ENCODE measurements at regions not wholly inside any gene's neighbourhood (a gene's known extent, or its start where the extent isn't known, plus 50 kb on each side); places are given as distances from the start of the nearest gene placed in this dataset.

- BruUV-seq (replicated peaks): no TSS peak
- intact Hi-C loops (cut with micrococcal nuclease; ENCODE audit: unreplicated experiment): no loop called here
- Histone ChIP-seq H3K4me1 (ENCODE audit: control insufficient read depth, insufficient read depth, low read length) (no peaks in the 10 kb centered on the region), H3K4me3 (ENCODE audit: low read depth in 2 of 2, low read length in 2 of 2) (no peak overlapping the region), H3K27ac (ENCODE audit: low read length) (no peak overlapping the region), H3K27me3 (ENCODE audit: control insufficient read depth, insufficient read depth, low read length) (no peaks in the 10 kb centered on the region), H3K36me3 (ENCODE audit: control insufficient read depth, insufficient read depth, low read length) (no peaks in the 10 kb centered on the region), H3K9me3 (ENCODE audit: control insufficient read depth, insufficient read depth, low read depth, low read length) (no peaks in the 10 kb centered on the region)
- in situ Hi-C loops (cut with HindIII; ENCODE audit: low pct_unique_long_range_greater_than_20kb, low sequenced_read_pairs): no loop called here
- ATAC-seq: no peak
- TF ChIP-seq CTCF (IDR thresholded peaks at IDR 0.05): no peak
- TF ChIP-seq POLR2AphosphoS5 (IDR thresholded peaks at IDR 0.05; ENCODE audit: low read depth, low read length): no peak
- TF ChIP-seq TCF7L2 (IDR thresholded peaks at IDR 0.05; ENCODE audit: low read depth, low read length): no peak
- TF ChIP-seq, protein P1, sequence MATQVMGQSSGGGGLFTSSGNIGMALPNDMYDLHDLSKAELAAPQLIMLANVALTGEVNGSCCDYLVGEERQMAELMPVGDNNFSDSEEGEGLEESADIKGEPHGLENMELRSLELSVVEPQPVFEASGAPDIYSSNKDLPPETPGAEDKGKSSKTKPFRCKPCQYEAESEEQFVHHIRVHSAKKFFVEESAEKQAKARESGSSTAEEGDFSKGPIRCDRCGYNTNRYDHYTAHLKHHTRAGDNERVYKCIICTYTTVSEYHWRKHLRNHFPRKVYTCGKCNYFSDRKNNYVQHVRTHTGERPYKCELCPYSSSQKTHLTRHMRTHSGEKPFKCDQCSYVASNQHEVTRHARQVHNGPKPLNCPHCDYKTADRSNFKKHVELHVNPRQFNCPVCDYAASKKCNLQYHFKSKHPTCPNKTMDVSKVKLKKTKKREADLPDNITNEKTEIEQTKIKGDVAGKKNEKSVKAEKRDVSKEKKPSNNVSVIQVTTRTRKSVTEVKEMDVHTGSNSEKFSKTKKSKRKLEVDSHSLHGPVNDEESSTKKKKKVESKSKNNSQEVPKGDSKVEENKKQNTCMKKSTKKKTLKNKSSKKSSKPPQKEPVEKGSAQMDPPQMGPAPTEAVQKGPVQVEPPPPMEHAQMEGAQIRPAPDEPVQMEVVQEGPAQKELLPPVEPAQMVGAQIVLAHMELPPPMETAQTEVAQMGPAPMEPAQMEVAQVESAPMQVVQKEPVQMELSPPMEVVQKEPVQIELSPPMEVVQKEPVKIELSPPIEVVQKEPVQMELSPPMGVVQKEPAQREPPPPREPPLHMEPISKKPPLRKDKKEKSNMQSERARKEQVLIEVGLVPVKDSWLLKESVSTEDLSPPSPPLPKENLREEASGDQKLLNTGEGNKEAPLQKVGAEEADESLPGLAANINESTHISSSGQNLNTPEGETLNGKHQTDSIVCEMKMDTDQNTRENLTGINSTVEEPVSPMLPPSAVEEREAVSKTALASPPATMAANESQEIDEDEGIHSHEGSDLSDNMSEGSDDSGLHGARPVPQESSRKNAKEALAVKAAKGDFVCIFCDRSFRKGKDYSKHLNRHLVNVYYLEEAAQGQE (IDR thresholded peaks at IDR 0.05; ENCODE audit: insufficient read depth in 1 of 2, low read depth in 2 of 2, low read length in 1 of 2): no peak
- TF ChIP-seq SIN3A (IDR thresholded peaks at IDR 0.05; ENCODE audit: borderline replicate concordance, insufficient read depth, low read depth, low read length): no peak
- ChIA-PET POLR2A (no interaction called here), CTCF (no interaction called here)
- no peak for DNase-seq (ENCODE audit: low read depth, low spot score)
Measured at GRCh38 chr13:97520061-97520460, 86.1 kb downstream of the RAP2A start.

DNA sequence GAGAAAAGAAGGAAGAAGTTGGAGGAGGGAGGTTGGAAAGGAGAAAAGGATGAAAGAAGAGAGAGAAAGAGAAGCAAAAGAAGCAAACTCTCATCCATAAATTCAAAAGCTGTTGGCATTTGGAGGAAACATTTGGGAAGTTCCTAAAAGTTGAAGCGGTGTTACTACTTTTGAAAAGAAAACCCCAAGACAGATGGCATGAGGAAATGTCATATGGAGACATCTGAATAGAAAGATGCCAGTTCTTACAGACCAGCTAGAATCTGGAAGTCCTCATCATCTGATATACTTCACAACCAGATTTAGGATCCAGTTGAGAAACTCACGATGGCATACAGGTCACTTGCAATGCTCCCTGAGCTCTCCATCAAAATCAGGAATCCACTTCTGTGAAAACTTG, 86.9 kb downstream of the RAP2A start:
- no peak overlapping the region for H3K27ac ChIP-seq (ENCODE audit: low read length)
- H3K36me3 ChIP-seq (ENCODE audit: control insufficient read depth, insufficient read depth, low read length): no peaks in the 10 kb centered on the region
- H3K27me3 ChIP-seq (ENCODE audit: control insufficient read depth, insufficient read depth, low read length): no peaks in the 10 kb centered on the region
- intact Hi-C loops (cut with micrococcal nuclease; ENCODE audit: unreplicated experiment): no loop called here
- CTCF ChIA-PET: no interaction called here
- no peaks in the 10 kb centered on the region for H3K4me1 ChIP-seq (ENCODE audit: control insufficient read depth, insufficient read depth, low read length)
- no peak for TF ChIP-seq POLR2AphosphoS5 (IDR thresholded peaks at IDR 0.05; ENCODE audit: low read depth, low read length)
- TF ChIP-seq CTCF (IDR thresholded peaks at IDR 0.05): no peak
- no peak for TF ChIP-seq SIN3A (IDR thresholded peaks at IDR 0.05; ENCODE audit: borderline replicate concordance, insufficient read depth, low read depth, low read length)
- TF ChIP-seq TCF7L2 (IDR thresholded peaks at IDR 0.05; ENCODE audit: low read depth, low read length): no peak
- TF ChIP-seq, protein P1 (IDR thresholded peaks at IDR 0.05; ENCODE audit: insufficient read depth in 1 of 2, low read depth in 2 of 2, low read length in 1 of 2): no peak
- DNase-seq (ENCODE audit: low read depth, low spot score) (no peak), ATAC-seq (no peak)
- no peaks in the 10 kb centered on the region for H3K9me3 ChIP-seq (ENCODE audit: control insufficient read depth, insufficient read depth, low read depth, low read length)
- H3K4me3 ChIP-seq (ENCODE audit: low read depth in 2 of 2, low read length in 2 of 2): no peak overlapping the region
- in situ Hi-C loops (cut with HindIII; ENCODE audit: low pct_unique_long_range_greater_than_20kb, low sequenced_read_pairs): no loop called here
- BruUV-seq (replicated peaks): no TSS peak
- POLR2A ChIA-PET: no interaction called here
